Hepatic stellate cell (primary cell): ENCODE measurements at regions not wholly inside any gene's neighbourhood (a gene's known extent, or its start where the extent isn't known, plus 50 kb on each side); places are given as distances from the start of the nearest gene placed in this dataset.

Experiments
- DNase-seq: peaks from one replicate; pipeline ENCODE4 v3.0.0; 2011; ENCODE audit warnings: low spot score

GRCh38 chr7:36070230-36070629 lies 82.8 kb upstream of the EEPD1 start:
- DNase-seq: no peak

- no peak for DNase-seq
Observed at GRCh38 chr7:36071605-36072004, 81.4 kb upstream of the EEPD1 start.

GRCh38 chr7:36072620-36073019 lies 80.4 kb upstream of the EEPD1 start:
- DNase-seq: no peak

DNA sequence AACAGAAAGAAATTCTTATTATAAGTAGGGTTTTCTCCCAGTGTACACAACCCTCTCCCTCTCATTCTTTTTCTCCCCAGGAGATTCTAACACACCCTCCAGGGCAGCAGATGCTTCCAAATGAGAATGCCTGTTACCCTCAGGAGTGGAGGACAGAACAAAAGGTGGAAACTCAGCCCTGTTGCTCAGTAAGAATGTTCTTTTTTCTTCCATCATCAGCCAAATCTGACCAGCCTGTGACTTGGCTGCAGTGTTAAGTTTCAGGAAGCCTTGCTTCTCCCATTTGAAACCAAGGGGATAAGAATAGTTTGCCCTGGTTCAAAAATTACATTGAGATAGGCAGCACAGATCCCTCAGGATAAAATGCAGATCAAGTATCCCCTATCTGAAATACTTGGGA lies 77.5 kb upstream of the EEPD1 start:
- no peak for DNase-seq

DNA sequence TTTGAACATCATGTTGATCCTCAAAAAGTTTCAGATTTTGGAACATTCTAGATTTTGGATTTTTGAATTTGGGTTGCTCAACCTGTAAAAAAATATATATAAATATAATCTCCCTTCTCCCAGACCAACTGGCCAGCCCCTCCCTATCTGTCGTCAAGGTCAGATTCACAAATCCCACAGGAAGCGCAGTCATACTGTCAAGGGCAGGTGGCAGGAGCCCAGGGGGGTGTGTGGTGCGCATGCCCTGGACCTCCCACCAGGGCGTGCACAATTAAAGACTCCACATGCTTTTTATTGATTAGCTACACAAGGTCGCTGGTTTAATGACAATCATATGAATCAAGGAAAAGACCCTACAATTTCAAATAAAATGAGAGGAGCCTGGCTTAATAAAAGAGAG lies 77.0 kb upstream of the EEPD1 start:
- no peak for DNase-seq

DNA sequence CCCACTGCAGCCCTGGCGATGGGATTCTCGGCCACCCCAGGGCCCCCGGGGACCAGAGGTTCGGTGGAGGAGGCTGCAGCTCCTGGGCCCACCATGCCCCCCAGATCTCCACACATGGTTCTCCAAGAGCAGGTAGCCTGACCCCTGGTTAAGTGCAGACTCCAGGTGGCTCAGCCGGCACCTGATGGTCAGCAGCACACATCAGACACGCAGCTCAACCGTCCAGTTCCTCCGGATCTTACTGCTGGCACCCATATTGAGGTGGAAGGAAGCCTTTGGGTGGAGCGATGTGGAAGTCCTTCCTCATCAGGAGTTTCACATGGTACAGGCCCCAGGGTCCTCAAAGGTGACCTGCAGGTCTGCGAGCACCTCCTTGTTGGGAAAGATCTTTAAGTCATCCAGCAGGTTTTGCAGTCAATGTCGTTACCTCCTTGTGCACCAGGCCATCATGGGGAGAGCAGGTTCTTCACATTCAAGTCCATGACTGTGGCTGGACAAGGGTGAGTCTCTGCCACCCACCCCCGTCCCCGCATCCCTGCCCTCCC lies 74.2 kb upstream of the EEPD1 start:
- no peak for DNase-seq

- no peak for DNase-seq
Observed at GRCh38 chr7:36079446-36080025, 73.5 kb upstream of the EEPD1 start.

- DNase-seq: no peak
Observed at GRCh38 chr7:36080843-36081242, 72.2 kb upstream of the EEPD1 start.

DNA sequence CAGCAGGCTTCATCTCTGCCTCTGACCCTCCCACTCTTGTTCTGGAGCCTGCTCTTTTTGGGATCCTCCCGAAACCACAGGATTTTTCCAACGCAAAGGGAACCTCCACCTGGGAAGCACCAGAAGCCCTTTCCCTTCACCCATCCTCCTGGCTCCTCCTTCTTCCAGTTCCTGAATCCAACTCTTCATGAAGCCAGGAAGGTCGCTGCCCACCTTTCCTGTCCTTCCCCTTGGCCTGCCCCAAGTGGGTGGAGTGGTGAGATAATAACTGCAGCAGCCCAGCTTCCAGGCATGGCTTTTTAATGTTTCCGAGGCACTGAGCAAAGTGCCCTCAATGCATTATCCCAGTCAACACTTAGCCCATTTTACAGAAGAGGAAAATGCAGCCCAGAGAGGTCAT lies 70.8 kb upstream of the EEPD1 start:
- DNase-seq: no peak

- no peak for DNase-seq
Observed at GRCh38 chr7:36082910-36083309, 70.1 kb upstream of the EEPD1 start.

- DNase-seq: no peak
Observed at GRCh38 chr7:36083626-36084380, 69.3 kb upstream of the EEPD1 start.

GRCh38 chr7:36084485-36085091 lies 68.5 kb upstream of the EEPD1 start:
- DNase-seq: peak; percentile 29

DNA sequence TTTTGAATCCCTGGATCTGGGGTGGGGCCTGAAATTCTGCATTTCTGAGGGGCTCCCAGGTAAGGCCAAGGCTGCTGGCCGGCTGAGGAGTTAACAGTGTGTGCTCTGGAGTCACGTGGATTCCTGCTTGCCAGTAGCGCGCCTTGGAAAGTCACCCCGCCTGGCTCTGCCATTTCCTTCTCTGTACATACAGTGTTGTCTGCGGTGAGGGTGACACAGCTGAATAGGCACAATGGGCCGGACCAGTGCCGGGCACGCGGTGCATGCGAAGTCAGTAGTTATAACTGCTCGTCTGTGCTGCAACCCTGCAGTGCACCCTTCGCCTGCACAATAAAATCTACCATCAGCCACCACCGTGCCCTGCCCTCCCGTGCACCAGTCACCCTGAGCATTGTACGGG lies 68.0 kb upstream of the EEPD1 start:
- no peak for DNase-seq

- DNase-seq: no peak
Observed at GRCh38 chr7:36086571-36086970, 66.5 kb upstream of the EEPD1 start.

DNA sequence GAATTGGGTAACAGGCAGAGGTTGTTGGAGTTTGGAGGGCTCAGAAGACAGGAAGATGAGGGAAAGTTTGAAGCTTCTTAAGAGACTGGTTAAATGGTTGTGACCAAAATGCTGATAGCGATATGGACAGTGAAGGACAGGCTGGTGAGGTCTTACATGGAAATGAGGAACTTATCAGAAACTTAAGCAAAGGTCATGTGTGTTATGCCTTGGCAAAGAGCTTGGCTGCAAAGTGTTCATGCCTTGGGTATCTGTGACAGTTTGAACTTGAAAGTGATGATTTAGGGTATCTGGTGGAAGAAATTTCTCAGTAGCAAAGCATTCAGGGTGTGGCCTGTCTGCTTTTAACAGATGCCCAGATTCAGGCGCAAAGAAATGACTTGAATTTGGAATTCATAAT lies 64.5 kb upstream of the EEPD1 start:
- DNase-seq: no peak

- DNase-seq: no peak
Observed at GRCh38 chr7:36088966-36089365, 64.1 kb upstream of the EEPD1 start.

DNA sequence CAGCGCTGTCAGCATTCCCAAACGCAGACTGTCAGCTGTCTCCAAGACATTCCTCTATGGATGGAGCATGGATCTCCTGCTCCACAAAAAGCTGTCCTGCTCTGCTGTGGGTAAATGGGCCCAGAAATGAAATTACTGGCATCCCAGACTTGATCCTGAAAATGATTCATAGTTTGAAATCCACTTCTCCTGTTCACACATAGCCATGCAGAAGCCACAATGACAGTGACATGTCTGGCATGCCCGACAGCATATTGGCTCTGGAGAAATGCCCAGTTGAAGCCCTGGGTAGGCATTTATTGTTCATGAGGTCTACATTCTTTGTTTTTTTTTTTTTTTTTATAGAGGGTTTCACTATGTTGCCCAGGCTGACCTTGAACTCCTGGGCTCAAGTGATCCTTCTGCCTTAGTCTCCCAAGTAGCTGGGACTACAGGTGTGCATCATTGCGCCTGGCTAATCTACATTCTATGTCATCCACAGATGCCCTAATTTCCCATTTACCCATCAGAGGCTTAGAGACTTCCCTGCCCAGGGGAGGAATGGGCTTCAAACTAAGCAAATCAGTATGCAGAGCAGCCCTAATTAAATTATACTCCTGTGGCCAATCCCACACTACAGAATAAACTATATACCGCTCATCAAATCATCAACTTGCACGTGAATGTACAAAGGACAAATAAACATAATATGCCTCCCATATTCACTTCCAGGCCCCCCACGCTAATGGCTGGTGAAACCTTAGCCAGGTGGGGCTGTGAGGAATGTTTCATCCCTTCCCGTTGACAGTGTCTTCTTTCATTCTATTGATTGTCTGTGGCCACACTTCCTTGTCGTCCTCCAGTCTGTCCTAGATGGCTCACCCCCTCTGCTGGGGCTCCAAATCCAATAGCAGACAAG lies 61.8 kb upstream of the EEPD1 start:
- no peak for DNase-seq

DNA sequence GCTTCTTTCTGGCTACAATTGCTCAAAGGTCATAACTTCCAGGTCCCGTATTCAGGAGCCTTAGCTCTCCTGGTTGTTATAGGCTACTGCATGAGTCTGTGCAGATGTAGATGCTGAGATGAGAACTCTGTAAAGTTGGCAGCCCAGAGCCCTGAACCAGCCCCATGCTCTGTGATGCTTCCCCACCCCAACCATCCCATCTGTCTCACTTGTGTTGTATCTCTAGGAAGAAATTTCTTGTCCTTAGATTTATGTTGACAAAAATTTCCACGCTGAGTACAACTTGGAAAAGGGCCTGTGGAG lies 61.2 kb upstream of the EEPD1 start:
- no peak for DNase-seq

DNA sequence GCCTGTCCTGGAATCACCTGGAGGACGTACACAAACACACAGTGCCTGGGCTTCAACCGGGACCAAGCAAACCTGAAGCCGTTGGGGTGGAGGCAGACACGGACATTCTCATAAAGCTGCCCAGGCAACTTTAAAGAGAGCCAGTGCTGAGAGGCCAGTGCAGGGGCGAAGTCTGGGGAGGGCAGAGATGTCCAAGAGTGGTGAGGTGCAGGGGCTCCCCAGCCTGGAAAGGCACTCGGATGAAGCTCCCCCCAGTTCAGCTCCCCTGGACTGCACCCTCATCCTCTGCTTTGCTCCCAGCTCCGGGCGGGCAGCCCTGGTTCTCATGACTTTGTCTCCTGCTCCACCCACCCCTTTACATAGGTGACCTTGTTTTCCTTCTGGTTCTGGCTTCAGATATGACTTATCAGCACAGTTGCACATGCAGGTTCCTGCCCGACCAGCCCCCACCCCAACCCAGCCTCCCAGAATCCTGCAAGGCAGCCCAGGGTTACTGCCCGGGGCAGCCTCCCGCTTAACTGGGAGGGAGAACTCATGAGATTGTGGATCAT lies 60.8 kb upstream of the EEPD1 start:
- DNase-seq: no peak

DNA sequence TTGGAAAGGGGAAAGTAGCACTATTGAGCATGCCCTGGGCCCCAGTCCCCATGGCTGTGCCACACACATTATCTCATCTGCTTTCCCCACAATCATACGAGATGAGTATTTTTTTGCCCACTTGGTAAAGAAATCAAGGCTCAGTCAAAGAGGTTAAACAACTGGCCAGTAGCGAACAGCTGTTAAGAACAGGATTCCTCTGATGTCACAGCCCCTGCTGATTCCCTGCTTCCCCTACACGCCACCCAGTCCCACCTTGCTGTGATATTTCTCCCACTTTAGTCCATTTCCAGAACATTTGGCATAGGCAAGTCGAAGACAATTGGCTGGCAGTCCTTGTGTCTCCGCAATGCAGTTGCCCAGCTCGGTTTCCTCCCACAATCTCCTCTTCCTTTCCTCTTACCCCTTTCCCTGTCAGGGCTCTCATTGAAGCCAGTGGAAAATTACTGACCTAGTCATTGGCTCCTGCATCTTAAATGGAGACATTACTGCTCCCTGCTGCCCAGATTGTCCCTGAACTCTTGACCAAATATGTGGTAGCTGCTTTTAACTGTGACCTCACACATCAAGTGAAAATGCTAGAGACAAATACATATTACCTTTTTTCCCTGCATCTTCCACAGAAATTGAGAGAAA lies 56.5 kb upstream of the EEPD1 start:
- no peak for DNase-seq

GRCh38 chr7:36098096-36098495 lies 55.0 kb upstream of the EEPD1 start:
- no peak for DNase-seq

DNA sequence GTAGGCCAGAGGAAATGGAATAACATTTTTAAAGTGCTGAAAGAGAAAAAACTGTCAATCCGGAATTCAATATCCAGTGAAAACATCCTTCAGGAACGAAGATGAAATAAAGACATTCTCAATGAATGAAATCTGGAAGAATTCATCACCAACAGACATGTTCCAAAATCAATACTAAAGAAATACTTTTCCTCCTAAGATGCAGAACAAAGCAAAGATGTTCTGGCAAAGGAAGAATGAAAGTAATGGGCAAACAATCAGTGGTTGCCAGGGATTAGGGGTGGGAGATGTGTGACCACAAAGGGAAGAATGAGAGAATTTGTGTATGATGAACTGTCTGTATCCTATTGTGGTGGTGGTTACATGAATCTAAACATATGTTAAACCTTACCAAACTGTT lies 52.8 kb upstream of the EEPD1 start:
- DNase-seq: no peak
